Endodermal cell (in vitro differentiated cells): ENCODE measurements at regions not wholly inside any gene's neighbourhood (a gene's known extent, or its start where the extent isn't known, plus 50 kb on each side); places are given as distances from the start of the nearest gene placed in this dataset.

ENCODE experiments used
- DNase-seq: peaks from one replicate; pipeline ENCODE4 v3.0.0-alpha.2; 2017
- H3K27ac ChIP-seq: 2 replicates; pipeline ENCODE4 v1.5.1; 2013; ENCODE audit warnings: mild to moderate bottlenecking, low read depth, low read length, moderate library complexity
- H3K27me3 ChIP-seq: 2 replicates; pipeline ENCODE4 v1.6.1; 2013; ENCODE audit warnings: mild to moderate bottlenecking, low read length, moderate library complexity; ENCODE audit not compliant: insufficient read depth, control insufficient read depth, poor library complexity, severe bottlenecking
- H3K36me3 ChIP-seq: 2 replicates; pipeline ENCODE4 v1.7.0; 2013; ENCODE audit warnings: mild to moderate bottlenecking, low read length, moderate library complexity; ENCODE audit not compliant: control insufficient read depth, insufficient read depth
- H3K4me1 ChIP-seq: one replicate; pipeline ENCODE4 v1.7.0; 2013; ENCODE audit warnings: low read length; ENCODE audit not compliant: control insufficient read depth, insufficient read depth
- H3K4me3 ChIP-seq: 2 replicates; pipeline ENCODE4 v1.5.1; 2013; ENCODE audit warnings: mild to moderate bottlenecking, low read length, moderate library complexity
- H3K9ac ChIP-seq: 2 replicates; pipeline ENCODE4 v1.6.1; 2013; ENCODE audit warnings: mild to moderate bottlenecking, low read length, moderate library complexity; ENCODE audit not compliant: poor library complexity, severe bottlenecking; ENCODE audit errors: extremely low read depth
- H3K9me3 ChIP-seq: 2 replicates; pipeline ENCODE4 v1.6.1; 2013; ENCODE audit warnings: mild to moderate bottlenecking, low read length, moderate library complexity; ENCODE audit not compliant: control insufficient read depth
- H3K27ac Mint-ChIP-seq: 2 replicates; pipeline ENCODE4 v1.8.0; 2020; ENCODE audit warnings: mixed read lengths
- H3K27me3 Mint-ChIP-seq: 2 replicates; pipeline ENCODE4 v1.8.0; 2021; ENCODE audit warnings: mild to moderate bottlenecking, mixed read lengths; ENCODE audit not compliant: insufficient read depth
- H3K36me3 Mint-ChIP-seq: 2 replicates; pipeline ENCODE4 v1.8.0; 2020; ENCODE audit warnings: low read depth, mixed read lengths
- H3K4me1 Mint-ChIP-seq: 2 replicates; pipeline ENCODE4 v1.8.0; 2020; ENCODE audit warnings: mixed read lengths
- H3K4me3 Mint-ChIP-seq: 2 replicates; pipeline ENCODE4 v1.8.0; 2020; ENCODE audit warnings: mild to moderate bottlenecking, moderate library complexity, mixed read lengths
- H3K9me3 Mint-ChIP-seq: 2 replicates; pipeline ENCODE4 v1.8.0; 2020; ENCODE audit warnings: mild to moderate bottlenecking, mixed read lengths
- CTCF ChIP-seq: fragments of 200-600 bp; sonication (generic); conservative IDR thresholded peaks from 2 replicates; pipeline ENCODE4 v1.5.0; 2021; ENCODE audit warnings: antibody characterized with exemption, mild to moderate bottlenecking
- WGBS, 2 experiments: methylation state at CpG; one replicate each; pipeline versions ENCODE4 v1.1.5 to v1.1.7; 2013; ENCODE audit warnings: missing lambda C conversion rate in 2 of 2, mixed read lengths in 1 of 2; ENCODE audit not compliant: insufficient coverage in 1 of 2, insufficient read length in 1 of 2; 5-methylcytosine and 5-hydroxymethylcytosine counted together

GRCh38 chr13:85363504-85363903, 435.7 kb downstream of the SLITRK6 start:
- no peak for DNase-seq
- Histone ChIP-seq H3K27me3 (no peaks in the 10 kb centered on the region), H3K27ac (no peak overlapping the region), H3K36me3 (no peaks in the 10 kb centered on the region), H3K9me3 (no peaks in the 10 kb centered on the region), H3K9ac (no peak overlapping the region), H3K4me3 (no peak overlapping the region), H3K4me1 (no peaks in the 10 kb centered on the region)
- no peak for TF ChIP-seq CTCF
- H3K9me3 Mint-ChIP-seq: peaks cover 7% of the 10 kb centered on the region
- no peak overlapping the region for H3K27ac Mint-ChIP-seq
- 95 to 97% methylated on average over 14 to 15 of the region's 15 CpGs for WGBS, 2 experiments
- no peaks in the 10 kb centered on the region for H3K36me3 Mint-ChIP-seq
- H3K4me1 Mint-ChIP-seq: no peaks in the 10 kb centered on the region
- no peak overlapping the region for H3K4me3 Mint-ChIP-seq
- no peaks in the 10 kb centered on the region for H3K27me3 Mint-ChIP-seq

GRCh38 chr13:85362980-85363379, 436.2 kb downstream of the SLITRK6 start:
- Mint-ChIP-seq H3K4me1 (no peaks in the 10 kb centered on the region), H3K36me3 (no peaks in the 10 kb centered on the region), H3K27me3 (no peaks in the 10 kb centered on the region), H3K9me3 (peaks cover 10% of the 10 kb centered on the region), H3K4me3 (no peak overlapping the region), H3K27ac (no peak overlapping the region)
- no peak for DNase-seq
- Histone ChIP-seq H3K27me3 (no peaks in the 10 kb centered on the region), H3K9ac (no peak overlapping the region), H3K27ac (no peak overlapping the region), H3K4me1 (no peaks in the 10 kb centered on the region), H3K4me3 (no peak overlapping the region), H3K36me3 (no peaks in the 10 kb centered on the region), H3K9me3 (no peaks in the 10 kb centered on the region)
- no peak for TF ChIP-seq CTCF
- WGBS, 2 experiments: 94 to 100% methylated on average over 3 to 29 of the region's 29 CpGs

- no peak overlapping the region for H3K4me3 ChIP-seq
- H3K27ac Mint-ChIP-seq: no peak overlapping the region
- no peak overlapping the region for H3K9ac ChIP-seq
- H3K9me3 ChIP-seq: no peaks in the 10 kb centered on the region
- no peaks in the 10 kb centered on the region for H3K36me3 Mint-ChIP-seq
- no peaks in the 10 kb centered on the region for H3K9me3 Mint-ChIP-seq
- H3K36me3 ChIP-seq: no peaks in the 10 kb centered on the region
- H3K4me1 Mint-ChIP-seq: no peaks in the 10 kb centered on the region
- WGBS, 2 experiments: 92 to 95% methylated on average over 5 of the region's 5 CpGs
- TF ChIP-seq CTCF: no peak
- no peak overlapping the region for H3K27ac ChIP-seq
- no peaks in the 10 kb centered on the region for H3K27me3 Mint-ChIP-seq
- H3K4me1 ChIP-seq: no peaks in the 10 kb centered on the region
- no peaks in the 10 kb centered on the region for H3K27me3 ChIP-seq
- DNase-seq: no peak
- no peak overlapping the region for H3K4me3 Mint-ChIP-seq
Observed at GRCh38 chr13:85347251-85347650, 452.0 kb downstream of the SLITRK6 start.
